HG02973 (cell line): ENCODE measurements at regions not wholly inside any gene's neighbourhood (a gene's known extent, or its start where the extent isn't known, plus 50 kb on each side); places are given as distances from the start of the nearest gene placed in this dataset.
"Not testable (repeated sequence)": the region's sequence is repeated elsewhere in the genome, so short reads cannot be mapped to it uniquely, and the experiment has no call there.

Source experiments
- ATAC-seq: cut with Tn5 transposase; IDR thresholded peaks from one replicate; pipeline ENCODE4 v1.9.1; 2021; ENCODE audit warnings: moderate library complexity; ENCODE audit not compliant: unreplicated experiment

- no peak for ATAC-seq
Observed at GRCh38 chr2:145755019-145755837, 1235.3 kb upstream of the ZEB2 start.

DNA sequence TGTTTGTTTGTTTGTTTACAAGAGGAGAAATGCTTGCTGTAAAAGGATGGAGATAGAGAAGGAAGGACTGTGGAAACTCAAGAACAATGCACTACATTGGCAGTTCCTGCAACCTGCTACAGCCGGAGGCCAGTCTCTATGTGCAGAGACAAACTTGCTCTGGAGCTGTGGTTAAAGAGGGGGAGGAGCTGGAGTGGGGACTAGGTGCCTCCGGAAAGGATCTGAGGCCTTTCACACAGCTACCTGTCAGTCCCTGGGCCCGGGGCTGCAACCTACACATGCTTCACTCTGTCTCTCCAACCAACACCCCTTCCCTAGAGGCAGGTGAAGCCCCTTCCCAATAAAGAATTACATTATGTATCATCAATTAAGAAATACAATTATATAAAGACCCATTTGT, 1234.0 kb upstream of the ZEB2 start:
- no peak for ATAC-seq

DNA sequence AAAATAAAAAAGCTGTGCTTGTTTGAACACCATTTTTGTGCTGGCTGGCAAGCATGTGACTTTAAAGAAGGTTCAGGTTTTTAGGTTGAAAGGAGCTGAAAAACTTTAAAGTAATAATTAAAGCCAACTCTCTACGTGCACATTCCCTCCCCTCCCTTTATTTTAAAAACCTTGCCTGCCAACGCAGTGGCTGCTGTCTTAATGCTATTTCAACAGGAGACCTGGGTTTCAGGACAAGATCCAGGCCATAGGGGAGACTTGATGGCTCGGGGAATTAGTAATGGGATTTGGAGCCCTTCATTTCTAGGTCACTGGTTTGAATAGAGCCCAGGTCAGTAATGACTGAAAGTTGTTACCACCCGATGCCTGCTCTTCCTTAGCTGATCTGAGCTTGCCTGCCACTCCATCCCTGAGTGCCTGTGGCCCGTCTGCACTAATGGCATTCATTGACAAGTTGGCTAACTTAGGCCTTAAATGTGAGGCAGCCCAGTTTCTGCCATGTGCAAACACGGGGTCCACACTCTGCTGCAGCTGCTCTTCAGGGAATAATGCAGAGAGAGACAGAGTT, 1233.2 kb upstream of the ZEB2 start:
- ATAC-seq: no peak

DNA sequence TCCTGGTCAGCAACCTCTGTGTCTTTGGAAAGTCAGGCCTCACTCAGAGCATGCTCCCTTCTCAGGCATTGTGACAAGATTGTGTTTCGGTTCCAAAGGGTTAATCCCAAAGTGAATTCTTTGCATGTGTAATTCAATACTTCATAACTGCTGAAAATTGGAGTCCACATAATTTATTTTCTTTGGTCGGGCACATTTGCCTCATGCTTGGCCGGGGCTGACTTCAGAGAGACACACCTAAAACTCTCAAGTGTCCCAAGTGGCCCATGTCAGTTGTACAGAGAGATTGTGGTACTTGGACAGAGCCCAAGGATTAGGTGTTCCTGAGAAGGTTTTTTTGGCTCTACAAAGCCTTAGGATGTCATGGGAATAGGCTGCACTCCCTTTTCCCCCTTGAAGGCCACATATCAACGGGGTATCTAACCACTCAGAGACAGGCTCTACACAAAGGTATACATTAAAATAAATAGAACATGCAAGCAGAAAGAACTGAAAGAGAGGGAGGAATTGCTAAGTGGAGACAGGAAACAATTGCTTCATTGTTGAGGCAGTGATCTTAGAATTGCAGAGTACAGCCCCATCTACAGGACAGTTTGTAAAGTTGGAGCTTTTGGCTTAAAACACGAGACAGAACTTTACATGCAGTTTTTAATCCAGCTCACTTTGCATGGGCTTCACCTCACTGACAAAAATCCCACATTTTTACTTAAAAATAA, 1232.3 kb upstream of the ZEB2 start:
- ATAC-seq: peak; percentile 14

DNA sequence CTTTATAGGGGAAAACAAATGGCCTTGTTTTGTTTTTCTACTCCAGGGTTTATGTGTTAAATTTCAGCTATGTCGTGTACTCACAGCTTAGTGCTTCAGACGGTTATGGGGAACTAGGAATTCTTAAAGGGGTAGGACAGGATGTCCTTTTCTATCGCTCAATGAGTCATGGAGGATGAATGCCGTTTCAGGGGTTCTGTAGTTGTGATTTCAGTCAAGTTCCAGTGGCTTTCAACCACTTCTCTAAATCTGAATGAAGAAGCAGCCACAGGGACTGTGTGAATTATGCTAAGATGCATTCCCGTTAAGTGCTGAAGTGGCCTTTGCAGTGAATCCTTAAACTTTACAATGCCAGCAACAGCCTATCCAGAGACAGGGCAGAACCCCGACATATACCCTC, 1231.7 kb upstream of the ZEB2 start:
- peak; percentile 84 for ATAC-seq

DNA sequence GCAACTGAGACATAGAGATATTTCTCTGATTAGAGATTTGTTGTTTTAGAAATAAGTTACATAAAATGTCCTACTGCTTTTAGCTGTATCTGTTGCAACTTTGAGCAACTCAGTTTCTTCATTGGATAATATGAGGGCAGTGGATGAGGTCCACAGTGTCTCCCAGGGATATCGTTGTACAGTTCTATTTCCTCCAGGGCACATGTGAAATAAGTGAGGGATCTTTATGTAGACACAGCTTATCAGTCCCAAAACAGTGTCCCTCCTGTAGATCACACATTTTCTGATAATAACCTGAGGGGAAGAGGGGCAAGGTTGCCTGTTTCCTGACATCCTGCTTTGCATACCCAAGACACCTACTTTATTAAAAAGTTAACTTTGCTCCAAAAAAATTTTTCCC, 1231.2 kb upstream of the ZEB2 start:
- ATAC-seq: no peak

- no peak for ATAC-seq
Observed at GRCh38 chr2:145750612-145751011, 1230.7 kb upstream of the ZEB2 start.

GRCh38 chr2:145750144-145750543, 1230.2 kb upstream of the ZEB2 start:
- ATAC-seq: no peak

GRCh38 chr2:145749556-145749955, 1229.6 kb upstream of the ZEB2 start:
- ATAC-seq: no peak

- ATAC-seq: peak; percentile 56
Observed at GRCh38 chr2:145748927-145749326, 1229.0 kb upstream of the ZEB2 start.

- ATAC-seq: no peak
Observed at GRCh38 chr2:145747715-145748114, 1227.8 kb upstream of the ZEB2 start.

- ATAC-seq: not testable (repeated sequence)
Observed at GRCh38 chr2:145745387-145745721, 1225.4 kb upstream of the ZEB2 start.

GRCh38 chr2:145744541-145745386, 1224.8 kb upstream of the ZEB2 start:
- peak; percentile 82 for ATAC-seq

- ATAC-seq: no peak
Observed at GRCh38 chr2:145743011-145743410, 1223.1 kb upstream of the ZEB2 start.

DNA sequence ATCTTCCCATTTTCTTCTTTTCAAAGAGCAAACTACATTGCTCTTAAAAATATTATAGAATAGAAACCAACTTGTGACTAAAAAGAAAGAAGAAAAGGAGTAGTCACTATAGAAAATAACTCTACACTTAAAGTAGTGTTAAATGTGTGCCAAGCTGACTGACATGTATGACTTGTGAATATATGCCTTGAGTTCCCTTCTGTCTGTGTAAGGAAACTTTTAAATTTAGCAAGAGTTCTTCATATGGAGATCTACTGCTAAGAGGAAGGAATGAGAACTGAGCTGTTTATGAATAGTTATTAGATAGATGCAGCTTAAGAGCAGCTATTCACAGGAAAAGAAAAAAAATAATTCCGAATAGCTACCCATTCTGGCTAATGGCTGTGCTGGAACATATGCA, 1221.7 kb upstream of the ZEB2 start:
- ATAC-seq: no peak

- ATAC-seq: no peak
Observed at GRCh38 chr2:145741181-145741580, 1221.3 kb upstream of the ZEB2 start.

DNA sequence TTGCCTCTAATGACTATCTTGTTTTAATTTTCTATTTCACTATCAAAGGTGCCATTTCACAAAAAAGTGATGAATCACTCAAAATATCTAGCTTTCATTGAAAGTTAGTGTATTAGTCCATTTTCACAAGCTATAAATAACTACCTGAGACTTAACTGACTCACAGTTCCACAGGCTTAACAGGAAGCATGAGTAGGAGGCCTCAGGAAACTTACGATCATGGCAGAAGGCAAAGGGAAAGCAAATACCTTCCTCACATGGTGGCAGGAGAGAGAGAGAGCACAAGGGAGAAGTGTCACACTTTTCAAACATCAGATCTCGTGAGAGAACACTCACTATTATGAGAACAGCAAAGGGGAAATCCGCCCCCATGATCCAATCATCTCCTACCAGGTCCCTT, 1220.4 kb upstream of the ZEB2 start:
- ATAC-seq: no peak

- peak; percentile 79 for ATAC-seq
Observed at GRCh38 chr2:145739681-145740080, 1219.8 kb upstream of the ZEB2 start.

GRCh38 chr2:145736871-145737270, 1217.0 kb upstream of the ZEB2 start:
- ATAC-seq: no peak

GRCh38 chr2:145731467-145731866, 1211.5 kb upstream of the ZEB2 start:
- no peak for ATAC-seq
